Ovary (tissue), 7 donors: ENCODE measurements at regions not wholly inside any gene's neighbourhood (a gene's known extent, or its start where the extent isn't known, plus 50 kb on each side); places are given as distances from the start of the nearest gene placed in this dataset.

Source experiments
- DNase-seq, 5 donors: peaks; one replicate each; pipeline ENCODE4 v3.0.0-alpha.2; 2019 to 2020
- H3K27ac ChIP-seq, 2 donors: fragments of 200-600 bp; one replicate each; pipeline versions ENCODE4 v1.5.1 to v1.8.0; 2019 to 2022
- H3K27me3 ChIP-seq: fragments of 200-600 bp; one replicate; pipeline ENCODE4 v1.8.0; 2022
- H3K36me3 ChIP-seq: fragments of 200-600 bp; sonication (generic); one replicate; pipeline ENCODE4 v1.5.1; 2019
- H3K4me1 ChIP-seq: one replicate; pipeline ENCODE4 v1.8.1; 2013; ENCODE audit warnings: mild to moderate bottlenecking, moderate library complexity; ENCODE audit not compliant: insufficient read depth
- H3K4me3 ChIP-seq: fragments of 200-600 bp; sonication (generic); one replicate; pipeline ENCODE4 v1.5.1; 2017
- H3K9me3 ChIP-seq, 2 donors: fragments of 200-600 bp in 1 of 2; sonication (generic) in 1 of 2; one replicate each; pipeline versions ENCODE4 v1.5.1 to v1.8.1; 2013 to 2019; ENCODE audit warnings: mild to moderate bottlenecking in 1 of 2, moderate library complexity in 1 of 2
- CTCF ChIP-seq, 3 donors: fragments of 450-650 bp in 2 of 3; fragments of 200-600 bp in 1 of 3; IDR thresholded peaks; one replicate each; pipeline versions ENCODE4 v1.5.1 to v1.8.0; 2016 to 2022; ENCODE audit warnings: antibody characterized with exemption in 3 of 3, mild to moderate bottlenecking in 1 of 3
- EP300 ChIP-seq: sonication (generic); formaldehyde crosslinking; IDR thresholded peaks from one replicate; pipeline ENCODE4 v1.6.1; 2017; ENCODE audit warnings: antibody characterized with exemption
- POLR2A ChIP-seq: fragments of 450-650 bp; IDR thresholded peaks from one replicate; pipeline ENCODE4 v1.6.1; 2017; ENCODE audit warnings: antibody characterized with exemption, mild to moderate bottlenecking, moderate library complexity
- WGBS, 3 donors: extraction: QIAGEN DNeasy Blood & Tissue Kit in 1 of 3; methylation state at CpG; one replicate each; pipeline versions ENCODE4 v1.1.5 to v1.1.7; 2013 to 2017; 5-methylcytosine and 5-hydroxymethylcytosine counted together
- intact Hi-C, 4 donors: fragments of 100-400 bp; cut with DNase I; formaldehyde crosslinking; loops; one replicate each; pipeline versions ENCODE4 v1.11.0 to v1.15.1; 2022 to 2023
- donor health status: DM: no; HTN: no; CAD: no; lungs with moderate emphysema.
- donor health status: DM: no; HTN: no; CAD: no.
- donor health status: Bipolar disorder and iron deficiency.
- donor health status: DM: no; HTN: no; CAD: no.
- donor health status: DM: yes; HTN: yes; CAD: no.

GRCh38 chr11:24400059-24400665, 96.7 kb upstream of the LUZP2 start:
- intact Hi-C loops = no loop called here
- Histone ChIP-seq H3K27ac (no peak overlapping the region), H3K4me1 (no peaks in the 10 kb centered on the region), H3K36me3 (no peaks in the 10 kb centered on the region), H3K4me3 (no peak overlapping the region), H3K9me3 (no peaks in the 10 kb centered on the region), H3K27me3 (no peaks in the 10 kb centered on the region)
- DNase-seq = no peak
- WGBS, 3 donors = 82 to 94% (median 84%) methylated on average over 10 of the region's 10 CpGs
- no peak for TF ChIP-seq EP300

DNA sequence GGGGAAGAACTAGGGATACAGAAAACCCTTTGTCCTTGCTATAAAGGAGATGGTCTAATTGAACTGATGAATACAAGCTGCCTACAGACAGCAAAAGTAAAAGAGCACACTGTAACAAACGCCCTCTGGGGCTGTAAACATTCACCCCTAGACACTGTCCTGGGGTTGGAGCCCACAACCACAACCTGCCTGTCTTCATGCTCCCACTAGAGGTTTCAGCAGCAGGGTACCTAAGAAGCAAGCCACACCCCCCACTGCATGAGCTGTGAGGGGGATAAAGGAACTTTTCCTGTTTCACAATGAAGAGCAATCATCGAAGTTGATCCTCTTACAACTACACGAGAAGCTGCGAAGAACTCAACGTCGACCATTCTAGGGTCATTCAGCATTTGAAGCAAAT, 90.5 kb upstream of the LUZP2 start:
- H3K4me3 ChIP-seq = no peak overlapping the region
- TF ChIP-seq POLR2A = no peak
- no peak for TF ChIP-seq EP300
- no peak for TF ChIP-seq CTCF (IDR thresholded peaks at IDR 0.05)
- H3K27ac ChIP-seq = no peak overlapping the region
- WGBS, 3 donors = 75 to 81% (median 78%) methylated on average over 6 of the region's 6 CpGs
- no peak for DNase-seq
- intact Hi-C loops = no loop called here
- no peaks in the 10 kb centered on the region for H3K4me1 ChIP-seq
- no peaks in the 10 kb centered on the region for H3K27me3 ChIP-seq
- no peaks in the 10 kb centered on the region for H3K9me3 ChIP-seq
- H3K36me3 ChIP-seq = no peaks in the 10 kb centered on the region

DNA sequence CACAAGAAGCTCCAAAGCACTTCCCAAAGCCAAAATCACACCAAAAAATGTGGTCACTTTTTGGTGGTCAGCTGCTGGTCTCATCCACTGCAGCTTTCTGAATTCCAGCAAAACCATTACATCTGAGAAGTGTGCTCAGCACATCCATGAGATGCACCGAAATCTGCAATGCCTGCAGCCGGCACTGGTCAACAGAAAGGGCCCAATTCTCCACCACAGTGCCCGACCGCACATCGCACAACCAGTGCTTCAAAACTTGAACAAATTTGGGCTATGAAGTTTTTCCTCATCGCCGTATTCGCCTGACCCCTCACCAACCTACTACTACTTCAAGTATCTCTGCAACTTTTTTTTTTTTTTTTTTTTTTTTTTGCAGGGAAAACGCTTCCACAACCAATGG, 89.9 kb upstream of the LUZP2 start:
- Histone ChIP-seq H3K36me3 (no peaks in the 10 kb centered on the region), H3K9me3 (no peaks in the 10 kb centered on the region), H3K4me1 (no peaks in the 10 kb centered on the region), H3K4me3 (no peak overlapping the region), H3K27me3 (no peaks in the 10 kb centered on the region), H3K27ac (no peak overlapping the region)
- WGBS, 3 donors = 94 to 95% (median 94%) methylated on average over 9 of the region's 9 CpGs
- TF ChIP-seq EP300 = no peak
- no peak for TF ChIP-seq CTCF (IDR thresholded peaks at IDR 0.05)
- no peak for TF ChIP-seq POLR2A
- no peak for DNase-seq
- intact Hi-C loops = no loop called here

GRCh38 chr11:24407733-24408132, 89.1 kb upstream of the LUZP2 start:
- no peak overlapping the region for H3K4me3 ChIP-seq
- DNase-seq = no peak
- no peaks in the 10 kb centered on the region for H3K36me3 ChIP-seq
- H3K9me3 ChIP-seq = no peaks in the 10 kb centered on the region
- H3K4me1 ChIP-seq = no peaks in the 10 kb centered on the region
- TF ChIP-seq CTCF (IDR thresholded peaks at IDR 0.05) (no peak), EP300 (no peak), POLR2A (no peak)
- no peaks in the 10 kb centered on the region for H3K27me3 ChIP-seq
- no peak overlapping the region for H3K27ac ChIP-seq
- intact Hi-C loops = no loop called here
- 38 to 49% (median 48%) methylated on average over 3 of the region's 3 CpGs for WGBS, 3 donors

GRCh38 chr11:24408202-24408601, 88.7 kb upstream of the LUZP2 start:
- TF ChIP-seq EP300 = no peak
- no peak for TF ChIP-seq CTCF (IDR thresholded peaks at IDR 0.05)
- TF ChIP-seq POLR2A = no peak
- no peak for DNase-seq

More at GRCh38 chr11:24408202-24408601, 88.7 kb upstream of the LUZP2 start:
- H3K27me3 ChIP-seq = no peaks in the 10 kb centered on the region
- no peaks in the 10 kb centered on the region for H3K36me3 ChIP-seq
- H3K4me1 ChIP-seq = no peaks in the 10 kb centered on the region
- no peaks in the 10 kb centered on the region for H3K9me3 ChIP-seq
- H3K27ac ChIP-seq = no peak overlapping the region
- no peak overlapping the region for H3K4me3 ChIP-seq
- intact Hi-C loops = no loop called here
